ENCODE measurements at regions not wholly inside any gene's neighbourhood (a gene's known extent, or its start where the extent isn't known, plus 50 kb on each side); places are given as distances from the start of the nearest gene placed in this dataset.

GRCh38 chr2:2484301-2484700, 153.2 kb upstream of the MYT1L start:
- CTCF ChIA-PET, result no interaction called here

GRCh38 chr2:2482851-2483250, 151.8 kb upstream of the MYT1L start:
- no peaks in the 10 kb centered on the region for H3K27me3 ChIP-seq (ENCODE audit: control insufficient read depth, insufficient read depth, low read length)
- no peak for DNase-seq (ENCODE audit: low read depth)
- no peak for TF ChIP-seq CTCF (IDR thresholded peaks at IDR 0.05; ENCODE audit: insufficient read depth, low read depth, low read length)
- ChIA-PET CTCF (no interaction called here), POLR2A (no interaction called here)
- H3K4me3 ChIP-seq (ENCODE audit: low read depth, low read length), result no peak overlapping the region
- H3K36me3 ChIP-seq (ENCODE audit: control insufficient read depth, insufficient read depth, low read length), result no peaks in the 10 kb centered on the region

More at GRCh38 chr2:2484301-2484700, 153.2 kb upstream of the MYT1L start:
- Histone ChIP-seq H3K4me3 (ENCODE audit: low read depth, low read length) (no peak overlapping the region), H3K36me3 (ENCODE audit: control insufficient read depth, insufficient read depth, low read length) (no peaks in the 10 kb centered on the region), H3K27me3 (ENCODE audit: control insufficient read depth, insufficient read depth, low read length) (no peaks in the 10 kb centered on the region)
- no peak for TF ChIP-seq CTCF (IDR thresholded peaks at IDR 0.05; ENCODE audit: insufficient read depth, low read depth, low read length)
- POLR2A ChIA-PET, result no interaction called here
- no peak for DNase-seq (ENCODE audit: low read depth)

DNA sequence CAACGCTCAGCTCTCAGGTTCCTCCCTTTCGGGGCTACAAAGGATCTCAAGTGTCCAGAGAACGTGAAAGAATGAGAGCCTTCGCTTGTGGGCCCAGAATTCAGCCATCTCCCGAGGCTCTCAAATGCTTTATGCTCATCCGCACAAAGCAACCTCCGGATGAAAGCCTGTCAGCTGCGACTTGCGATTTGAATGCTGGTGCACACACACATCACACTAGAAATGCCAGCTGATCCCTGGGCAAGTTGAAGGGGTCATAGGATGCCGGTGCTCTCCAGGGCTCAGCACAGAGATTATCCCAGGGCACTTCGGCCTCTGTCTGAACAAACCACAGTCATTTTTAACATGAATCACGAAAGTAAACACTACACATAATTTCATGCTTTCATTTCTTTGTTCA, 141.8 kb upstream of the MYT1L start:
- Histone ChIP-seq H3K4me3 (ENCODE audit: low read depth, low read length) (no peak overlapping the region), H3K36me3 (ENCODE audit: control insufficient read depth, insufficient read depth, low read length) (no peaks in the 10 kb centered on the region), H3K27me3 (ENCODE audit: control insufficient read depth, insufficient read depth, low read length) (no peaks in the 10 kb centered on the region)
- no peak for DNase-seq (ENCODE audit: low read depth)
- CTCF ChIA-PET, result no interaction called here
- TF ChIP-seq CTCF (IDR thresholded peaks at IDR 0.05; ENCODE audit: insufficient read depth, low read depth, low read length), result no peak
- POLR2A ChIA-PET, result no interaction called here

DNA sequence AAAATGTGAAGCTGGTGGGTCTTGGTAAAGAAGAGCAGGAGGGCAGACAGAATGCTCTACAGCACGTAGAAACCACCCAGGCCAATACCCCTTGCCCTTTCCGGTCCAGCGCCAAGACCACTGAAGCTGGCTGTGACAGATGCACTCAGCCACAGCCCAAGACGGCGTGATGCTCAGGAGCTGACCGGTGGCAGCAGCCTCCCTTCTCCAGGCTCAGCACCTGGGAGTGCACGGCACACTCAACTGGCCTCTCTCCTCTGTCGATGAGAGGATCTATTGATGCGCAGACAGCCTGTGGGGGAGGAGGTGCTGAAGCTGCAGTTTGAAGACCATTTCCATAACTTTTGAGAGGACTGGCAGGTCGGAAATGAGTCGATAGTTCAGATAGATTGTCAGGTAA, 141.0 kb upstream of the MYT1L start:
- H3K27me3 ChIP-seq (ENCODE audit: control insufficient read depth, insufficient read depth, low read length), result no peaks in the 10 kb centered on the region
- DNase-seq (ENCODE audit: low read depth), result no peak
- ChIA-PET CTCF (no interaction called here), POLR2A (no interaction called here)
- no peak for TF ChIP-seq CTCF (IDR thresholded peaks at IDR 0.05; ENCODE audit: insufficient read depth, low read depth, low read length)
- H3K4me3 ChIP-seq (ENCODE audit: low read depth, low read length), result no peak overlapping the region
- no peaks in the 10 kb centered on the region for H3K36me3 ChIP-seq (ENCODE audit: control insufficient read depth, insufficient read depth, low read length)

DNA sequence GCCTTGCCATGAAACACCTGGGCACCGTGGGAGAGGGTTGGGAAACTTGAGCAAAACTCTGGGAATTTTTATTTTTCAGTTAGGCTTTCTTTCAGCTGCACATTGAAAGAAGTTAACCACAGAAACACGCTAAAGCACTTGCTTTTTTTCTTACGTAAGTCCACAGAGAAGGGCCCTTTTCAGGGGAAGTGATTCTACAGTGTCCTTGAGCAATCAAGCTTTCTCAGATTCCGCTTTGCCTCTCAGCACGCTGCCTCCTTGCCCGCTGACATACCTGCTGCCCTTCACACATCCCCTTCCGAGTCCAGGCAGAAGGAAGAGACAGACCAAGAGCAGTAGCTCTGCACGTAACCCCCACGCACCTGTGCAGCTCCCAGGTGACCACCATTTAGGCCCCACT, 135.5 kb upstream of the MYT1L start:
- POLR2A ChIA-PET, result no interaction called here
- CTCF ChIA-PET, result no interaction called here
- H3K4me3 ChIP-seq (ENCODE audit: low read depth, low read length), result no peak overlapping the region
- no peak for DNase-seq (ENCODE audit: low read depth)
- H3K27me3 ChIP-seq (ENCODE audit: control insufficient read depth, insufficient read depth, low read length), result no peaks in the 10 kb centered on the region
- no peak for TF ChIP-seq CTCF (IDR thresholded peaks at IDR 0.05; ENCODE audit: insufficient read depth, low read depth, low read length)
- no peaks in the 10 kb centered on the region for H3K36me3 ChIP-seq (ENCODE audit: control insufficient read depth, insufficient read depth, low read length)
